ENCODE measurements at regions not wholly inside any gene's neighbourhood (a gene's known extent, or its start where the extent isn't known, plus 50 kb on each side); places are given as distances from the start of the nearest gene placed in this dataset.
"Not testable (repeated sequence)": the region's sequence is repeated elsewhere in the genome, so short reads cannot be mapped to it uniquely, and the experiment has no call there.

DNA sequence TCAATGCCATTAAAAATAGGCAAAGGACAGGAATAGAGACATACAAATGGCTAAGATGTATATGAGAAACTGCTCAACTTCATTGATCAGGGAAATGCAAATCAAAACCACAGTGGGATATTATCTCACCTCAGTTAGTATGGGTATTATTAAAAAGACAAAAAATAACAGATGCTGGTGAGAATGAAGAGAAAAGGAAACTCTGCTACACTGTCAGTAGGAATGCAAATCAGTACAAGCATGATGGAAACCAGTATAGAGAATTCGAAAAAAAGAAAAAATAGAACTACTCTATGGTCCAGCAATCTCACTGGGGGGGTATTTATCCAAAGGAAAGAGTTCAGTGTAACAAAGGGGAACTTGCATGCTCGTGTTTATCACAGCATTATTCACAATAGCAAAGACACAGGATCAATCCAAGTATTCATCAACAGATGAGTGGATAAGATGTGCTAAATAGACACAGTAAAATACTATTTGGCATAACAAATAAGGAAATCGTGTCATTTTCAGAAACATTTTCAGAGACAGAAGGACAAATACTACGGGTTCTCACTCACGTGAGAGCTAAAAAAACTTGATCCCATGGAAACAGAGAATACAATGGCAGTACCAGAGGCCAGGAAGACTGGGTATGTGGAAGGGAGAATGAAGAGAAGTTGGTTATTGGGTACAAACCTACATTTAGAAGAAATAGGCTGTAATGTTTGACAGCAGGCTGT lies 60.6 kb downstream of the CCDC74A start:
- Histone ChIP-seq H3K79me2 (ENCODE audit: control insufficient read depth, insufficient read depth, low read length) (no peaks in the 10 kb centered on the region), H3K27me3 (ENCODE audit: control insufficient read depth, extremely low read depth, insufficient read depth, low read length) (no peaks in the 10 kb centered on the region), H3K27ac (ENCODE audit: control insufficient read depth, insufficient read depth, low read length) (no peak overlapping the region), H3K9me1 (ENCODE audit: control insufficient read depth, extremely low read depth, insufficient read depth, low read length) (no peaks in the 10 kb centered on the region), H3K36me3 (ENCODE audit: control insufficient read depth in 2 of 2, extremely low read depth in 1 of 2, insufficient read depth in 2 of 2, low read length in 2 of 2) (no peaks in the 10 kb centered on the region), H2AFZ (ENCODE audit: control insufficient read depth, low read length) (no peak overlapping the region), H3K9me3 (ENCODE audit: control insufficient read depth, low read depth, low read length) (no peaks in the 10 kb centered on the region), H4K20me1 (ENCODE audit: control insufficient read depth, extremely low read depth, insufficient read depth, low read length) (no peaks in the 10 kb centered on the region), H3K9ac (ENCODE audit: control insufficient read depth, extremely low read depth, insufficient read depth, low read length) (no peak overlapping the region), H3K4me1 (ENCODE audit: control insufficient read depth, extremely low read depth, insufficient read depth, low read length) (no peaks in the 10 kb centered on the region), H3K4me3 (ENCODE audit: control insufficient read depth in 2 of 3, extremely low read depth in 1 of 3, insufficient read depth in 2 of 3, low read depth in 1 of 3, low read length in 3 of 3) (no peak overlapping the region), H3K4me2 (ENCODE audit: control insufficient read depth, extremely low read depth, insufficient read depth, low read depth, low read length) (no peak overlapping the region)
- dilution Hi-C loops (cut with MboI; ENCODE audit: extremely low pct_ligation_motif_present, low sequenced_read_pairs) = no loop called here
- FAIRE-seq (no peak), DNase-seq (ENCODE audit: low read depth, low spot score) (no peak)
- TF ChIP-seq, protein P1, sequence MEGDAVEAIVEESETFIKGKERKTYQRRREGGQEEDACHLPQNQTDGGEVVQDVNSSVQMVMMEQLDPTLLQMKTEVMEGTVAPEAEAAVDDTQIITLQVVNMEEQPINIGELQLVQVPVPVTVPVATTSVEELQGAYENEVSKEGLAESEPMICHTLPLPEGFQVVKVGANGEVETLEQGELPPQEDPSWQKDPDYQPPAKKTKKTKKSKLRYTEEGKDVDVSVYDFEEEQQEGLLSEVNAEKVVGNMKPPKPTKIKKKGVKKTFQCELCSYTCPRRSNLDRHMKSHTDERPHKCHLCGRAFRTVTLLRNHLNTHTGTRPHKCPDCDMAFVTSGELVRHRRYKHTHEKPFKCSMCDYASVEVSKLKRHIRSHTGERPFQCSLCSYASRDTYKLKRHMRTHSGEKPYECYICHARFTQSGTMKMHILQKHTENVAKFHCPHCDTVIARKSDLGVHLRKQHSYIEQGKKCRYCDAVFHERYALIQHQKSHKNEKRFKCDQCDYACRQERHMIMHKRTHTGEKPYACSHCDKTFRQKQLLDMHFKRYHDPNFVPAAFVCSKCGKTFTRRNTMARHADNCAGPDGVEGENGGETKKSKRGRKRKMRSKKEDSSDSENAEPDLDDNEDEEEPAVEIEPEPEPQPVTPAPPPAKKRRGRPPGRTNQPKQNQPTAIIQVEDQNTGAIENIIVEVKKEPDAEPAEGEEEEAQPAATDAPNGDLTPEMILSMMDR (optimal IDR thresholded peaks at IDR 0.05 in 1 of 3, IDR thresholded peaks at IDR 0.05 in 1 of 3, conservative IDR thresholded peaks at IDR 0.05 in 1 of 3; ENCODE audit: extremely low read depth in 1 of 3, insufficient read depth in 2 of 3, low read length in 3 of 3) = no peak
- no peak for TF ChIP-seq EZH2 (IDR thresholded peaks at IDR 0.05; ENCODE audit: low read length)

DNA sequence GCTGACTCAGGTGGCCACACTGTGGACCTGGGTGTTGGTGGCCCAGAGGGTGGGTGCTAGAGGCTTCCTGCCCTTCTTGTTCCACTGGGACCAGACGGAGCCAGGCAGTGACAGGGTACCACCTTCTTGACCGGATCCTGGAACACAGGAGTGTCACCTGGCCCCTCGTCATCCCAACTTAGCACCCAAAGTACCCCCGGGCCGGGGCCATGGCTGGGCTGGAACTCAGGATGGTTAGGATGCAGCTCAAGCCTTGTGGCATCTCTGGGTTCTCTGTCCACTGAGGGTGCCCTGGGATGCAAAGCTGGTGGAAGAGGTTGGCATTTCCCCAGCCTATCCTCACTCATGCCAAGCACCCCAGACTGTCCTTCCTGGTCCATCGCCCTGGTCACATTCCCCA lies 61.4 kb downstream of the CCDC74A start:
- FAIRE-seq; H3K4me2 ChIP-seq (ENCODE audit: control insufficient read depth, extremely low read depth, insufficient read depth, low read depth, low read length); H2AFZ ChIP-seq (ENCODE audit: control insufficient read depth, low read length); H3K9me1 ChIP-seq (ENCODE audit: control insufficient read depth, extremely low read depth, insufficient read depth, low read length); H3K4me1 ChIP-seq (ENCODE audit: control insufficient read depth, extremely low read depth, insufficient read depth, low read length); H3K79me2 ChIP-seq (ENCODE audit: control insufficient read depth, insufficient read depth, low read length); dilution Hi-C loops (cut with MboI; ENCODE audit: extremely low pct_ligation_motif_present, low sequenced_read_pairs); H3K9ac ChIP-seq (ENCODE audit: control insufficient read depth, extremely low read depth, insufficient read depth, low read length); H3K9me3 ChIP-seq (ENCODE audit: control insufficient read depth, low read depth, low read length); H3K27ac ChIP-seq (ENCODE audit: control insufficient read depth, insufficient read depth, low read length); H3K36me3 ChIP-seq (ENCODE audit: control insufficient read depth in 2 of 2, extremely low read depth in 1 of 2, insufficient read depth in 2 of 2, low read length in 2 of 2); H3K4me3 ChIP-seq (ENCODE audit: control insufficient read depth in 2 of 3, extremely low read depth in 1 of 3, insufficient read depth in 2 of 3, low read depth in 1 of 3, low read length in 3 of 3); H3K27me3 ChIP-seq (ENCODE audit: control insufficient read depth, extremely low read depth, insufficient read depth, low read length); DNase-seq (ENCODE audit: low read depth, low spot score); H4K20me1 ChIP-seq (ENCODE audit: control insufficient read depth, extremely low read depth, insufficient read depth, low read length): not testable (repeated sequence)

DNA sequence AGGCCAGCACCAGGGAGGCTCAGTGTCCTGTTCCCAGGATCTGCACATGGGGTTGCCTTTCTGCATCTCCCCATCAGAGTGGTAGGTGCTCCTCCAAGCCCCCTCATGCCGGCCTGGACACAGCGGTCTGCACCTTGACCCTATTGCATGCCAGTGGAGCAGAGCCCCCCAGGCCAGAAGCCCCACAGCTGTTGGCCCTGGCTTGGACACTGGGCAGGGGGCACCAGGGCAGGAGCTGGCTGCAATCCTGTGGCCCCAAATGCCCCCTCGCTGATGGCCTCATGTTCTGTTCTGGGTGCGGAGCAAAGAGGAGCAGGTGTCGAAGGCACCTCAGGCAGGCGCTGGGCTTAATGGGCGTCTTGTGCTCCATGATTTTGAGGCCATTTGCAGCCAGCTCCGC lies 62.7 kb downstream of the CCDC74A start:
- H4K20me1 ChIP-seq (ENCODE audit: control insufficient read depth, extremely low read depth, insufficient read depth, low read length) = no peaks in the 10 kb centered on the region
- no peak overlapping the region for H2AFZ ChIP-seq (ENCODE audit: control insufficient read depth, low read length)
- no peak overlapping the region for H3K9ac ChIP-seq (ENCODE audit: control insufficient read depth, extremely low read depth, insufficient read depth, low read length)
- no peaks in the 10 kb centered on the region for H3K4me1 ChIP-seq (ENCODE audit: control insufficient read depth, extremely low read depth, insufficient read depth, low read length)
- no peaks in the 10 kb centered on the region for H3K79me2 ChIP-seq (ENCODE audit: control insufficient read depth, insufficient read depth, low read length)
- no peak overlapping the region for H3K4me2 ChIP-seq (ENCODE audit: control insufficient read depth, extremely low read depth, insufficient read depth, low read depth, low read length)
- dilution Hi-C loops (cut with MboI; ENCODE audit: extremely low pct_ligation_motif_present, low sequenced_read_pairs) = no loop called here
- no peak for TF ChIP-seq EZH2 (IDR thresholded peaks at IDR 0.05; ENCODE audit: low read length)
- TF ChIP-seq, protein P1 (optimal IDR thresholded peaks at IDR 0.05 in 1 of 3, IDR thresholded peaks at IDR 0.05 in 1 of 3, conservative IDR thresholded peaks at IDR 0.05 in 1 of 3; ENCODE audit: extremely low read depth in 1 of 3, insufficient read depth in 2 of 3, low read length in 3 of 3) = no peak
- DNase-seq (ENCODE audit: low read depth, low spot score) = no peak
- no peak overlapping the region for H3K27ac ChIP-seq (ENCODE audit: control insufficient read depth, insufficient read depth, low read length)
- no peak overlapping the region for H3K4me3 ChIP-seq (ENCODE audit: control insufficient read depth in 2 of 3, extremely low read depth in 1 of 3, insufficient read depth in 2 of 3, low read depth in 1 of 3, low read length in 3 of 3)
- no peaks in the 10 kb centered on the region for H3K9me1 ChIP-seq (ENCODE audit: control insufficient read depth, extremely low read depth, insufficient read depth, low read length)
- FAIRE-seq = no peak
- no peaks in the 10 kb centered on the region for H3K9me3 ChIP-seq (ENCODE audit: control insufficient read depth, low read depth, low read length)
- no peaks in the 10 kb centered on the region for H3K27me3 ChIP-seq (ENCODE audit: control insufficient read depth, extremely low read depth, insufficient read depth, low read length)
- H3K36me3 ChIP-seq (ENCODE audit: control insufficient read depth in 2 of 2, extremely low read depth in 1 of 2, insufficient read depth in 2 of 2, low read length in 2 of 2) = no peaks in the 10 kb centered on the region
